Cardiac fibroblast (primary cell): ENCODE measurements at regions not wholly inside any gene's neighbourhood (a gene's known extent, or its start where the extent isn't known, plus 50 kb on each side); places are given as distances from the start of the nearest gene placed in this dataset.

Experiments used
- DNase-seq, 2 donors: peaks; one replicate each; pipeline versions ENCODE4 v3.0.0 to v3.0.0-alpha.2; 2010; ENCODE audit warnings: low read depth in 2 of 2
- H3K4me3 ChIP-seq, 2 donors: replicated peaks in 1 of 2; 1 replicate in 1 of 2; 2 replicates in 1 of 2; pipeline ENCODE4 v1.5.1; 2011; ENCODE audit warnings: low read depth in 2 of 2, low read length in 2 of 2, mild to moderate bottlenecking in 2 of 2, moderate library complexity in 1 of 2
- TF ChIP-seq, protein P1 (sequence below): IDR thresholded peaks from one replicate; pipeline ENCODE4 v1.5.1; 2011; ENCODE audit warnings: low read depth, mild to moderate bottlenecking, low read length, inconsistent platforms

DNA sequence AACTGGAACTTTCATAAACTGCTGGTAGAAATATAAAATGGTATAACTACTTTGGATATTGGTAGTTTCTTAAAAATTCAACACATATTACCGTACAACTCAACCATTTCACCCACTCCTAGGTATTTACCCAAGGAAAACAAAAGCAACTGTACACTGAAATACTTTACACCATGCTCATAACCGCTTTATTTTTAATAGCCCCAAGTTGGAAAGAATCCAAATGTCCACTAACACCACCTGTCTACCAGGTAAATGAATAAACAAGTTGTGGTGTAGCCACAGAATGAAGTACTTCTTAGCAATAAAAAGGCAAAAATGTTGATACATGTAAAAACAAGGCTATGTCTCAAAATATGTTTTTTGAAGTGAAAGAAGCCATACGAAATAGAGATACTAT lies 215.9 kb upstream of the PEX5L start:
- DNase-seq = no peak
- TF ChIP-seq, protein P1, sequence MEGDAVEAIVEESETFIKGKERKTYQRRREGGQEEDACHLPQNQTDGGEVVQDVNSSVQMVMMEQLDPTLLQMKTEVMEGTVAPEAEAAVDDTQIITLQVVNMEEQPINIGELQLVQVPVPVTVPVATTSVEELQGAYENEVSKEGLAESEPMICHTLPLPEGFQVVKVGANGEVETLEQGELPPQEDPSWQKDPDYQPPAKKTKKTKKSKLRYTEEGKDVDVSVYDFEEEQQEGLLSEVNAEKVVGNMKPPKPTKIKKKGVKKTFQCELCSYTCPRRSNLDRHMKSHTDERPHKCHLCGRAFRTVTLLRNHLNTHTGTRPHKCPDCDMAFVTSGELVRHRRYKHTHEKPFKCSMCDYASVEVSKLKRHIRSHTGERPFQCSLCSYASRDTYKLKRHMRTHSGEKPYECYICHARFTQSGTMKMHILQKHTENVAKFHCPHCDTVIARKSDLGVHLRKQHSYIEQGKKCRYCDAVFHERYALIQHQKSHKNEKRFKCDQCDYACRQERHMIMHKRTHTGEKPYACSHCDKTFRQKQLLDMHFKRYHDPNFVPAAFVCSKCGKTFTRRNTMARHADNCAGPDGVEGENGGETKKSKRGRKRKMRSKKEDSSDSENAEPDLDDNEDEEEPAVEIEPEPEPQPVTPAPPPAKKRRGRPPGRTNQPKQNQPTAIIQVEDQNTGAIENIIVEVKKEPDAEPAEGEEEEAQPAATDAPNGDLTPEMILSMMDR = no peak

DNA sequence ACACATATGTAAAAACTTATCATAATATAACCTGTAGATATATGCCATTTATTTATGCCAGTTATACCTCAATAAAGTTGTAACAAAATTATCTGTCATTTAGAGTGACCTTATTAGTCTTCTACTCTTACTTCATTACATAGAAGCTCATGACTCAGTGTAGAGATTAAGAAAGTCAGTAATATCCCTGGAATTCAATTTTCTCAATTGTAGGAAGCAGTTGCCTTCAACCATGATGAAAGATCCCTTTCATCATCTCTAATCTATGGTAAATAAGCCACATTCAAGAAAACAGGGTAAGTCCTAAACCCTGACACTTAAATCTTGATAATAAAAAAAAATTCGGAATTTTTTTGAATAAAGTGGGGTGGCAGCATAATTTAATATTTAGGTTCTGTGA lies 216.5 kb upstream of the PEX5L start:
- TF ChIP-seq, protein P1 = no peak
- peak in 1 of 2 donors; percentile 47 for DNase-seq

More for the DNA sequence above, 215.9 kb upstream of the PEX5L start:
- H3K4me3 ChIP-seq = no peak overlapping the region

DNA sequence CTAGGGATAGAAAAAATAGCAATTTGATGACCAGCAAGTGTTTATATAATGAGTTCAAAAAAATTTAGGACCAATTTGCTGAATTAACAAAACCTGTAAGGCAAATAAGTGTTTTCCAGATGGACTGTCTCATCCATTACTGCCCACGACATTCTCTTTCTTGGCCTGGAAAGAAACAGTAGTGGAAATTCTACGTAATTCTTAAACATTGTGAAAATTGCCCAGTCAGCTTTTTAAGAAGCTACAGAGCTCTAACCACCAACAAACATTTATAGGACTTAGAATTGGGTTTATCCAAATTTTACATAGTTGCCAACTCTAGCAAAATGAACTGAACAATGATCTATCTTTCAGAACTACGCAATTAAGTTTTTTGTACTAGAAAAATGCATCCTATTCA lies 227.7 kb upstream of the PEX5L start:
- TF ChIP-seq, protein P1 = no peak

More for the DNA sequence above, 216.5 kb upstream of the PEX5L start:
- H3K4me3 ChIP-seq = no peak overlapping the region

DNA sequence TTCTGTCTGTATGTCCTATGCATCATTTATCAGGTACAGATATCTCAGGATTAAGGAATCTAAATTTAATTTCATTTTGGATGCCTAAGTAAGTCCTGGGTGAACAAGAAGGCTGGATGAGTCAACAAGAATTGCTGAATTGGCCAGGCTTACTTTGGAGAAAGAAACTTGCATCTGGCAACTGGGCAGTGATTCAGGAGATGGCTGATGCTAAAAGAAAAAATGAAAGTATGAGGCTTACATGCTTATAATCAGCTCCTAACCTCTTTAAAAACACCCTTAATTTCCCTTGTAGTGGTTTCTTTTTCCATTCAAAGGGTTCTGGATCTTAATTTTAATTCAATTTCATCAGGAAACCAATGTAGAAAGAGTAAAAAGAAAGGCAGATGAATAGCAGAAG lies 228.8 kb upstream of the PEX5L start:
- peak in 1 of 2 donors; percentile 58 for DNase-seq
- TF ChIP-seq, protein P1 = no peak
- H3K4me3 ChIP-seq = no peak overlapping the region

More for the DNA sequence above, 227.7 kb upstream of the PEX5L start:
- no peak overlapping the region for H3K4me3 ChIP-seq
- no peak for DNase-seq

DNA sequence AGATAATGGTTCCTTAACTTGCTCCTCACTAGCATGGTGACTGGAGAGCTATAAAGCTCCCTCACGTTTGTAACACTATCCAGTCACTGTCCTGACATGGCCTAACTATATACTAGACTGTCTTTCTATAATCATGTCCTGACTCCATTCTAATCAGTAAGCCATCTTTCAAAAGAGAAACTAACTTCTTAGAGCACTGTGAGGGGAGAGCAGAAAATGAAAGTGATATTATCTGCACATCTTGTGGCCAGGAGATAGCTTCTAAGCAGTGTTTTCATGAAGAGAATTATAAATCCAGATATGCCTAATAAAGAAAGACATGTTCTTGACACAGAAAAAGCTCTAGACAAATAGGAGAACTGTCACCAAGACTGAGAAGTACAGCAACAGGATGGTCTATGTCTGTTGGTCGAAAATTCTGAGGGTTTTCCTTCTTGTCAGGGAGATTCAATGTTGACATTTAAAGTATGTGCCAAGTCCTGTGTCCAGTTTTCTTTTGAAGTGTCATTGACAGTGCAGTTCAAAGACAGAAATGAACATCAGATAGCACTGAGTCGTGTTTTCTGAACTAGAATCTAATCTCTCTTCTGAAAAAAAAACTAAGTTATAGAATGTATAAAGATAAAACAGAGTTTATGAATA lies 230.6 kb upstream of the PEX5L start:
- H3K4me3 ChIP-seq = no peak overlapping the region
- TF ChIP-seq, protein P1 = no peak
- DNase-seq = no peak

DNA sequence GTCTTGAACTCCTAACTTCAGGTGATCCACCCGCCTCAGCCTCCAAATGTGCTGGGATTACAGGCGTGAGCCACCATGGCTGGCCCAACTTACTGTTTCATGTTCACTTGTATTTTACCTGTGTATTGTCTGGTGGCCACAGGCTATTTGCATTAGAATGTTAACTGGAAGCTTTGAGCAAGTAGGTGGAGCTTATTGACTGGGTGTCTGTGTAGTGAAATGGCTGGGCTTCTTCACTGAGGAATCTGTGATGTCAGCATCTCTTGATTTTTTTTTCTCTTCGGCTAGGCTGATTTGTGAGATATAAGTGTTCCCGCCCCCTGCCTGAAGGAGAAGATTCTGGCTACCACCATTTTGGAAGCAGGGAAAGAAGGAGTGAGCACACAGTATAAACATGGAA lies 237.8 kb upstream of the PEX5L start:
- DNase-seq = no peak
- H3K4me3 ChIP-seq = no peak overlapping the region
- TF ChIP-seq, protein P1 = no peak

DNA sequence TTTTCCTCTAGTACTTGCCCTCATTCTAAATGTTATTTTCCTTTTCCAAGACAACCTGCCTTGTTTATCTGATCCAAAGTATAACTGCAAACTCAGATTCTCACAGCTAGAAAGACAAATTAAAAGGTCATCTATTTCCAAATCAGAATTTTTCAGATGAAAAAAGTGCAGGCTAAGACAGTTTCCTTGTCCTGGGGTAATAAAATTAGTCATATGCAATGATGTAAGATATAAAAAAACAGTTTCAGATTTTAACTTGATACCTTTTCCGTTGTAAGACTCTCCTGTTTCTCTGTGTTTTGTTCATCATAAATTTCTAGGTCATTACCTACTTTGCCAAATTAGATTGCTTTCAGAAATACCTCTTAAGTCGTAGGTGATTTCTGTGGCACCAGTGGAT lies 238.4 kb upstream of the PEX5L start:
- TF ChIP-seq, protein P1 = no peak
- peak in 1 of 2 donors; percentile 13 for DNase-seq

More for the DNA sequence above, 238.4 kb upstream of the PEX5L start:
- H3K4me3 ChIP-seq = no peak overlapping the region
